HEK293T (cell line): ENCODE measurements at regions not wholly inside any gene's neighbourhood (a gene's known extent, or its start where the extent isn't known, plus 50 kb on each side); places are given as distances from the start of the nearest gene placed in this dataset.
"Not testable (repeated sequence)": the region's sequence is repeated elsewhere in the genome, so short reads cannot be mapped to it uniquely, and the experiment has no call there.

Experiments used
- CTCF ChIA-PET: fragments of 350-600 bp; formaldehyde crosslinking; extraction: SDS; loops from one replicate; lab custom pipeline; 2021; ENCODE audit warnings: antibody characterized with exemption, inconsistent platforms; lab: Yijun Ruan, JAX
- POLR2A ChIA-PET: fragments of 350-600 bp; formaldehyde crosslinking; extraction: SDS; loops from one replicate; lab custom pipeline; 2020; ENCODE audit warnings: antibody characterized with exemption, inconsistent platforms; lab: Yijun Ruan, JAX
- DNase-seq: peaks from one replicate; pipeline ENCODE4 v3.0.0; 2012; ENCODE audit warnings: mixed read lengths; ENCODE audit errors: extremely low spot score
- ARNT ChIP-seq: fragments of 450-650 bp; IDR thresholded peaks from 2 replicates; pipeline ENCODE4 v1.6.1; 2017; ENCODE audit warnings: mild to moderate bottlenecking
- BHLHE40 ChIP-seq: fragments of 450-650 bp; IDR thresholded peaks from 2 replicates; pipeline ENCODE4 v1.6.1; 2016; ENCODE audit warnings: mild to moderate bottlenecking, moderate library complexity, borderline replicate concordance
- CTBP1 ChIP-seq: fragments of 450-650 bp; IDR thresholded peaks from 2 replicates; pipeline ENCODE4 v1.6.1; 2016; ENCODE audit warnings: borderline replicate concordance
- ELF4 ChIP-seq: fragments of 450-650 bp; IDR thresholded peaks from 2 replicates; pipeline ENCODE4 v1.6.1; 2017; ENCODE audit warnings: antibody characterized with exemption
- FOXA1 ChIP-seq: fragments of 450-650 bp; IDR thresholded peaks from 2 replicates; pipeline ENCODE4 v1.6.1; 2016; ENCODE audit warnings: mild to moderate bottlenecking
- FOXK2 ChIP-seq: fragments of 450-650 bp; IDR thresholded peaks from 2 replicates; pipeline ENCODE4 v1.6.1; 2016; ENCODE audit warnings: mild to moderate bottlenecking
- FOXM1 ChIP-seq: fragments of 450-650 bp; IDR thresholded peaks from 2 replicates; pipeline ENCODE4 v1.6.1; 2017; ENCODE audit warnings: mild to moderate bottlenecking, borderline replicate concordance
- HDGF ChIP-seq: fragments of 450-650 bp; IDR thresholded peaks from 2 replicates; pipeline ENCODE4 v1.6.1; 2017; ENCODE audit warnings: antibody characterized with exemption, borderline replicate concordance
- L3MBTL2 ChIP-seq: fragments of 450-650 bp; conservative IDR thresholded peaks from 2 replicates; pipeline ENCODE4 v1.6.1; 2016; ENCODE audit warnings: mild to moderate bottlenecking
- LEF1 ChIP-seq: fragments of 450-650 bp; IDR thresholded peaks from 2 replicates; pipeline ENCODE4 v1.6.1; 2017; ENCODE audit warnings: mild to moderate bottlenecking, borderline replicate concordance
- NFRKB ChIP-seq: fragments of 450-650 bp; IDR thresholded peaks from 2 replicates; pipeline ENCODE4 v1.6.1; 2016; ENCODE audit warnings: mild to moderate bottlenecking, moderate library complexity
- SP1 ChIP-seq: fragments of 450-650 bp; IDR thresholded peaks from 2 replicates; pipeline ENCODE4 v1.6.1; 2017
- SUZ12 ChIP-seq: fragments of 450-650 bp; IDR thresholded peaks from 2 replicates; pipeline ENCODE4 v1.6.1; 2016; ENCODE audit warnings: mild to moderate bottlenecking
- TARDBP ChIP-seq: fragments of 450-650 bp; IDR thresholded peaks from 2 replicates; pipeline ENCODE4 v1.6.1; 2016
- ZNF384 ChIP-seq: fragments of 450-650 bp; IDR thresholded peaks from 2 replicates; pipeline ENCODE4 v1.6.1; 2016
- TF ChIP-seq, protein P1 (sequence below): fragments of 450-650 bp; IDR thresholded peaks from 2 replicates; pipeline ENCODE4 v1.6.1; 2016

DNA sequence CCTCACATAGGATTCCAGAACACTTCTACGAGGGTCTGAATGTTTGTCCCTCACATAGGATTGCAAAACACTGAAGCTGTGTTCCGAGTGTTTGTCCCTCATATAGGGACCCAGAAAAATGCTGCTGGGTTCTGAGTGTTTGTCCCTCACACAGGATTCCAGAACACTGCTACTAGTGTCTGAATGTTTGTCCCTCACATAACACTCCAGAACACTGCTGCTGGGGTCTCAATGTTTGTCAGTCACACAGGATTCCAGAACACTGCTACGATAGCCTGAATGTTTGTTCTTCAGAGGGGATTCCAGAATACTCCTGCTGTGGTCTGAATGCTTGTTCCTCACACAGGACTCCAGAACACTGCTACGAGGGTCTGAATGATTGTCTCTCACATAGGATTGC is 218.7 kb downstream of the FOXD4L6 start:
- CTCF ChIA-PET, result no interaction called here
- POLR2A ChIA-PET, result no interaction called here

DNA sequence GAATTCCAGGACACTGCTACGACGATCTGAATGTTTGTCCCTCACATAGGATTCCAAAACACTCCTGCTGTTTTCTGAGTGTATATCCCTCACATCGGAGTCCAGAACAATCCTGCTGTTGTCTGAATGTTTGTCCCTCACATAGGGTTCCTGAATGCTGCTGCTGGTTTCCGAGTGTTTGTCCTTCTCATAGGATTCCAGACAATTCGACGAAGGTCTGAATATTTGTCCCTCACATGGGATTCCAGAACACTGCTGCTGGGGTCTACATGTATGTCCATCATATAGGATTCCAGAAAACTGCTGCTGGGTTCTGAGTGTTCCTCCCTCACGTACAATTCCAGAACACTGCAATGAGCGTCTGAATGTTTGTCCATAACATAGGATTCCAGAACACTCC is 219.4 kb downstream of the FOXD4L6 start:
- DNase-seq, CTCF ChIA-PET, POLR2A ChIA-PET: not testable (repeated sequence)

More for the DNA sequence above, 218.7 kb downstream of the FOXD4L6 start:
- no peak for TF ChIP-seq L3MBTL2
- TF ChIP-seq, protein P1, sequence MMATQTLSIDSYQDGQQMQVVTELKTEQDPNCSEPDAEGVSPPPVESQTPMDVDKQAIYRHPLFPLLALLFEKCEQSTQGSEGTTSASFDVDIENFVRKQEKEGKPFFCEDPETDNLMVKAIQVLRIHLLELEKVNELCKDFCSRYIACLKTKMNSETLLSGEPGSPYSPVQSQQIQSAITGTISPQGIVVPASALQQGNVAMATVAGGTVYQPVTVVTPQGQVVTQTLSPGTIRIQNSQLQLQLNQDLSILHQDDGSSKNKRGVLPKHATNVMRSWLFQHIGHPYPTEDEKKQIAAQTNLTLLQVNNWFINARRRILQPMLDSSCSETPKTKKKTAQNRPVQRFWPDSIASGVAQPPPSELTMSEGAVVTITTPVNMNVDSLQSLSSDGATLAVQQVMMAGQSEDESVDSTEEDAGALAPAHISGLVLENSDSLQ, result no peak
- no peak for TF ChIP-seq ZNF384
- no peak for TF ChIP-seq FOXM1
- TF ChIP-seq CTBP1, result no peak
- no peak for TF ChIP-seq SP1
- TF ChIP-seq HDGF, result no peak
- no peak for TF ChIP-seq FOXK2
- TF ChIP-seq LEF1, result no peak
- TF ChIP-seq ELF4, result no peak
- TF ChIP-seq NFRKB, result no peak
- TF ChIP-seq FOXA1, result no peak
- TF ChIP-seq TARDBP, result no peak
- no peak for TF ChIP-seq ARNT
- TF ChIP-seq SUZ12, result no peak
- no peak for TF ChIP-seq BHLHE40
- DNase-seq, result no peak

DNA sequence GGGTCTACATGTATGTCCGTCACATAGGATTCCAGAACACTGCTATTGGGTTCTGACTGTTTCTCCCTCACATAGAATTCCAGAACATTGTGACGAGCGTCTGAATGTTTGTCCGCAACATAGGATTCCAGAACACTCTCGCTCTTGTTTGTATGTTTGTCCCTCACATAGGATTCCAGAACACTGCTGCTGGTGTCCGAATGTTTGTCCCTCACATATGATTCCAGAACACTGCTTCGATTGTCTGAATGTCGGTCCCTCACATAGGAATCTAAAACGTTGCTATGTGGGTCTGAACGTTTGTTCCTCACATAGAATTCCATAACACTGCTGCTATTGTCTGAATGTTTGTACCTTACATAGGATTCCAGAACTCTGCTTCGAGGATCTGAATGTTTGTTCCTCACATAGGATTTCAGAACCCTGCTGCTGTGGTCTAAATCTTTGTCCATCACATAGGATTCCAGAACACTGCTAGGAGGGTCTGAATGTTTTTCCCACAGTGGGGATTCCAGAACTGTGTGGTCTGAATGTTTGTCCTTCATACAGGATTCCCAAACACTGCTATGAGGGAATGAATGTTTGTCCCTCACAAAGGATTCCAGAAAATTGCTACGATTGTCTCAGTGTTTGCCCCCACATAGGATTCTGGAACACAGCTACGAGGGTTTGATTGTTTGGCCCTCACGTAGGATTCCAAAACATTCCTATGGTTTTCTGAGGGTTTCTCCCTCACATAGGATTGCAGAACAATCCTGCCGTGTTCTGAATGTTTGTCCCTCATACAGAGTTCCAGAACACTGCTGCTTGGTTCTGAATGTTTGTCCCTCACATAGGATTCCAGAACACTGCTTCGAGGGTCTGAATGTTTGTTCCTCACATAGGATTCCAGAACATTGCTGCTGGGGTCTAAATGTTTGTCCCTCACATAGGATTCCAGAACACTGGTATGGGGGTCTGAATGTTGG is 220.5 kb downstream of the FOXD4L6 start:
- POLR2A ChIA-PET, result no interaction called here
- no peak for DNase-seq
- TF ChIP-seq, protein P1, result no peak
- TF ChIP-seq BHLHE40 (no peak), NFRKB (no peak), ELF4 (no peak), FOXA1 (no peak), LEF1 (no peak), ARNT (no peak), L3MBTL2 (no peak), TARDBP (no peak), FOXK2 (no peak), CTBP1 (no peak)
- CTCF ChIA-PET, result no interaction called here

DNA sequence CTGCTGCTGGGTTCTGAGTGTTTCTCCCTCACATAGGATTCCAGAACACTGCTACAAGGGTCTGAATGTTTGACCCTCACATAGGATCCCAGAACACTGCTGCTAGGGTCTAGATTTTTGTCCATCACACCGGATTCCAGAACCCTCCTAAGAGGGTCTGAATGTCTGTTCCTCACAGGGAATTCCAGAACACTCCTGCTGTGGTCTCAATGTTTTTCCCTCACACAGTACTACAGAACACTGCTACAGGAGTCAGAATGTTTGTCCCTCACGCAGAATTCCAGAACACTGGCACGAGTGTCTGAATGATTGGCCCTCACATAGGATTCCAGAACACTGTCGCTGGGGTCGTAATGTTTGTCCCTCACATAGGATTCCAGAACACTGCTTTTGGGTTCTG is 221.6 kb downstream of the FOXD4L6 start:
- DNase-seq, POLR2A ChIA-PET, CTCF ChIA-PET: not testable (repeated sequence)

DNA sequence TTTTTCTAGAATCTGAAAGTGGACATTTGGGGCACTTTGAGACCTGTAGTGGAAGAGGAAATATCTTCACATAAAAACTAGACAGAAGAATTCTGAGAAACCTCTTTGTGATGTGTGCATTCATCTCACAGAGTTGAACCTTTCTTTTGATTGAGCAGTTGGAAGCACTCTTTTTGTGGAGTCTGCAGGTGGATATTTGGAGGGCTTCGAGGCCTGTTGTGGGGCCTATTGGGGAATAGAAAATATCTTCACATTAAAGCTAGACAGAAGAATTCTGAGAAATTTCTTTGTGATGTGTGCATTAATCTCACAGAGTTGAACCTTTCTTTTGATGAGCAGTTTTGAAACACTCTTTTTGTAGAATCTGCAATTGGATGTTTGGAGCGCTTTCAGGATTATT is 236.2 kb downstream of the FOXD4L6 start:
- POLR2A ChIA-PET, DNase-seq, CTCF ChIA-PET: not testable (repeated sequence)

DNA sequence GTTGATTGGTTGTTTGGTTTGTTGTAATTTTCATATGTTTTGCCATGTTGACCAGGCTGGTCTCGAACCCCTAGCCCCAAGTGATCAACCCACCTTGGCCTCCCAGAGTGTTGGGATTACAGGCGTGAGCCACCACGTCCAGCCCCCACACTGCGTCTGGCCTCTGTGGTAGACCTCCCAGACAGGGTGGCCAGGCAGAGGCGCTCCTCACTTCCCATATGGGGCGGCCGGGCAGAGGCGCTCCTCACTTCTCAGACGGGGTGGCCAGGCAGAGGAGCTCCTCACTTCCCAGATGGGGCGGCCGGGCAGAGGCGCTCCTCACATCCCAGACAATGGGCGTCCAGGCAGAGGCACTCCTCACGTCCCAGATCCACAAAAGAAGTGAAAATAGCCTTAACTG is 242.6 kb downstream of the FOXD4L6 start:
- DNase-seq, POLR2A ChIA-PET, CTCF ChIA-PET: not testable (repeated sequence)

DNA sequence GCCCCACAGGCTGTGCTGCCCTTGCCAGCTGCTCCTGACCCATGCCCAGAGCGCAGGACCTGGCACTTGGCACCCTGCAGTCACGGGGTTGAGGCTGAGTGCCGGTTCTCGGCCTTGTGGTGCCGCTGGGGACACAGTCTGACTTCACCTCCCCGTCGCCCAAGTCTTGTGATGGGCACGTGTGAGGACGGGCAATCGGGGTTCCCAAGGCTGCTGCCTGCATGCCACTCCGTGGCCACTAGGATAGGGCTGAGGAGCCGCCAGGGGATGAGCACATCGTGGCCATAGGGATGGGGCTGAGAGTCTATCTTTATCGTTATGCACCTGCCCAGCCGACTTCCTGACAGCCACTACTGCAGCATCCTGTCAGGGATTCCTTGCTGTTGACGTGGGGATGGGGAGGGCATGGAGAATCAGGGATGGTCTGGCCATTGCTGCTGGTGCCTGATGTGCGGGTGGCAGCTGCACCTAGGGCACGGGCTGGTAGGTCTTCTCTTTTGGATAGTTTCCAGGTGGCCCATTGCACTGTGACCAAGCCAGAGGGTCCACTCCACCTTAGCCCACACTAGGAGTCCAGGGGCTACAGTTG is 243.5 kb downstream of the FOXD4L6 start:
- POLR2A ChIA-PET, DNase-seq, CTCF ChIA-PET: not testable (repeated sequence)

DNA sequence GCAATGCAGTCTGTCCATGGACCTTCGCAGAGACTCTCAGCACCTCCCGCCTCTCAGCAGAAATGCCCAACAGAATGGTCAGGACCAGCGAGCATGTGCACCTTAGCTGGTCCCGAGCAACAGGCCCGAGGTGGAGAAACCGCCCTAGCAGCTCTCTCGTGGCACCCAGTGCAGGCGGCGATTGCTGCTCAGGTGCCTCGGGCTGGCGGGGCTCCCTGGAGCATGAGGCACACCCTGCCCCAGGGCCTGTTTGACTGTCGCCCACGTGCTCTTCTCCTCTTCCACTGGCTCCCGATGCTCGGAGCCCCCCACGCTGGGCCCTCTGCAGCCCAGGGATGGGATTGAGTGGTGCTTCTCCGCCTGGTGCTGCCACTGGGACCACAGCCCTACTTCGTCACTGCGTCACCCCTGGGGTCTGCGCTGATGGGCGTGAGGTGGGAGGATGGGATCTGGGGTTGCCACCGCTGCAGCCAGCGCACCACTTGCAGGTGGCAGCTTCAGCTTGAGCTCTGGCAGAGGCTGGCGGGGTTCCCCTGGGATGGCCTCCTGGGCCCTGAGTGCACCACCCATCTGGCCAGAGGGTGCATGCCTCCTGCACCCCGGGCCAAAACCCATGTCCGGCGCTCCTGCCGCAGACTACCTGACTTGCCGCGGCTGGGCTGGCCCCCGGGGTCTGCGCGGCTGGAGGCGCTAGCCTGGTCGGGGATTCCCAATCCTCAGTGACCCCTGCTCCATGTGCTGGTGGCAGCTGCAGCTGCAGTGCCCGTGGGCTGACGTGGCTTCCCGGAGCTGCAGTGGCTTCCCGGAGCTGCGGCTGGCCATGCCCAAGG is 244.2 kb downstream of the FOXD4L6 start:
- TF ChIP-seq CTBP1 (no peak), LEF1 (no peak), HDGF (no peak), BHLHE40 (no peak)
- ChIA-PET CTCF (no interaction called here), POLR2A (no interaction called here)
- no peak for DNase-seq

DNA sequence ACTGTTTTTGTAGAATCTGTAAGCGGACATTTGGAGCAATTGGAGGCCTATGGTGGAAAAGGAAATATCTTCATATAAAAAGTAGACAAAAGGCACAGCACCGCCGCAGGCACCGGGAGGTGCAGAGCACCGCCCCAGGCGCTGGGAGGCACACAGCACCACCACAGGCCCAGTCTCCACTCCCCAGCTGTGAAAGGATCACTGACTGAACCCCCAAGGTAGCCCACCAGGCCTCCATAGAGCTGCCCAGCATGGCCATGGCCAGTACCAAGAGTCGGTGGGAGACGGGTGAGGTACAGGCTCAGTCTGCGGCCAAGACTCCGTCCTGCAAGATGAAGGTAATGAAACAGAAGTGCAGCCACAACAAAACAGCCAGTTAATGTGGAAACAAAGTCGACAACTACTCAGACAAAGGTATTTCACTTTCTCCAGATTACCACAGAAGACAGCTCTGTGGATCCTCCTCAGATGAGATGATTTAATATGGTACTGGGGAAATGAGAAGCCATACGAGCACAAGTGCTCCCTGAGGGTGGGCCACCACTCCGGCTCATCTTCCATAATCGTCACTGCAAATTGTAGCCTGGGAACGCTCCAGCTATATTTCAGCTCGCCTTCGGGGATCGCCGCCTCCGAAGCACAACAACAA is 244.9 kb downstream of the FOXD4L6 start:
- CTCF ChIA-PET, POLR2A ChIA-PET, DNase-seq: not testable (repeated sequence)

DNA sequence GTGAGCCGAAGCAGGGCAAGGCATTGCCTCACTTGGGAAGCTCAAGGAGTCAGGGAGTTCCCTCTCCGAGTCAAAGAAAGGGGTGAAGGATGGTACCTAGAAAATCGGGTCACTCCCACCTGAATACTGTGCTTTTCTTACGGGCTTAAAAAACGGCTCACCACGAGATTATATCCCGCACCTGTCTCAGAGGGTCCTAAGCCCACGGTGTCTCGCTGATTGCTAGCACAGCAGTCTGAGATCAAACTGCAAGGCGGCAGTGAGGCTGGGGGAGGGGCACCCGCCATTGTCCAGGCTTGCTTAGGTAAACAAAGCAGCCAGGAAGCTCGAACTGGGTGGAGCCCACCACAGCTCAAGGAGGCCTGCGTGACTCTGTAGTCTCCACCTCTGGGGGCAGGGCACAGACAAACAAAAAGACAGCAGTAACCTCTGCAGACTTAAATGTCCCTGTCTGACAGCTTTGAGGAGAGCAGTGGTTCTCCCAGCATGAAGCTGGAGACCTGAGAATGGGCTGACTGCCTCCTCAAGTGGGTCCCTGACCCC is 254.7 kb downstream of the FOXD4L6 start:
- POLR2A ChIA-PET, CTCF ChIA-PET, DNase-seq: not testable (repeated sequence)

DNA sequence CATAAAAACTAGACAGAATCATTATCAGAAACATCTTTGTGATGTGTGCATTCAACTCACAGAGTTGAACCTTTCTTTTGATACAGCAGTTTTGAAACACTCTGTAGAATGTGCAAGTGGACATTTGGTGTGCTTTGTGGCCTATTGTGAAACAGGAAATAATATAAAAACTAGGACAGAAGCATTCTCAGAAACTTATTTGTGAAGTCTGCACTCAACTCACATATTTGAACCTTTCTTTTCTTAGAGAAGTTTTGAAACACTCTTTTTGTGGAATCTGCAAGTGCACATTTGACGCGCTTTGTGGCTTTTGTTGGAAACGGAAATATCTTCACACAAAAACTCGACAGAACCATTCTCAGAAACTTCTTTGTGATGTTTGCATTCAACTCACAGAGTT is 260.0 kb downstream of the FOXD4L6 start:
- DNase-seq, CTCF ChIA-PET, POLR2A ChIA-PET: not testable (repeated sequence)
